AG09319 (cell line): ENCODE measurements at regions not wholly inside any gene's neighbourhood (a gene's known extent, or its start where the extent isn't known, plus 50 kb on each side); places are given as distances from the start of the nearest gene placed in this dataset.

Source experiments
- DNase-seq: peaks from one replicate; pipeline ENCODE4 v3.0.0-alpha.2; 2010; ENCODE audit warnings: low read depth; ENCODE audit errors: extremely low read depth
- CTCF ChIP-seq: IDR thresholded peaks from 2 replicates; pipeline ENCODE4 v1.5.1; 2011; ENCODE audit warnings: low read depth, mild to moderate bottlenecking, inconsistent platforms, low read length, moderate library complexity

DNA sequence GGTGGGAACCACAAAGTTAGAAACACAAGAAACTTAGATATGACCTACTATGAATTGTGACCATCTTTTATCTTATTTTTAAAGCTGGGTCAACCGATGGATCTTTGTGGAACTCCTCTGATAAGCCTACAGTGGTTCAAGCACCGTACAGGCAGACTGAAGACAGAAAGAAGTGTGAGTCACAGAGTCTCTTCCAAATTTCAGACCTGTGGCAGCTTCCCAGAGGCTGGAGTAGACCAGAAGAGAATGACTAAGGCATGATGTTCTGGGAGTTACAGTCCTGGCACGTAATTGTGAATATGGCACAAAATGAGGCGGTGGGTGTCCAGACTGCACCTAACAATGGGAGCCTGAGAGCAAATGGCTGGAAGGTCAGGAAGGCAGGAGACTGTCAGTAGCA is 70.0 kb downstream of the LMO4 start:
- no peak for DNase-seq
- no peak for TF ChIP-seq CTCF

- no peak for TF ChIP-seq CTCF
- no peak for DNase-seq
These were observed 70.6 kb downstream of the LMO4 start for GRCh38 chr1:87399264-87399663.

GRCh38 chr1:87399701-87400100 is 71.0 kb downstream of the LMO4 start:
- no peak for TF ChIP-seq CTCF
- DNase-seq = no peak

GRCh38 chr1:87400813-87401212 is 72.1 kb downstream of the LMO4 start:
- no peak for DNase-seq
- TF ChIP-seq CTCF = no peak

DNA sequence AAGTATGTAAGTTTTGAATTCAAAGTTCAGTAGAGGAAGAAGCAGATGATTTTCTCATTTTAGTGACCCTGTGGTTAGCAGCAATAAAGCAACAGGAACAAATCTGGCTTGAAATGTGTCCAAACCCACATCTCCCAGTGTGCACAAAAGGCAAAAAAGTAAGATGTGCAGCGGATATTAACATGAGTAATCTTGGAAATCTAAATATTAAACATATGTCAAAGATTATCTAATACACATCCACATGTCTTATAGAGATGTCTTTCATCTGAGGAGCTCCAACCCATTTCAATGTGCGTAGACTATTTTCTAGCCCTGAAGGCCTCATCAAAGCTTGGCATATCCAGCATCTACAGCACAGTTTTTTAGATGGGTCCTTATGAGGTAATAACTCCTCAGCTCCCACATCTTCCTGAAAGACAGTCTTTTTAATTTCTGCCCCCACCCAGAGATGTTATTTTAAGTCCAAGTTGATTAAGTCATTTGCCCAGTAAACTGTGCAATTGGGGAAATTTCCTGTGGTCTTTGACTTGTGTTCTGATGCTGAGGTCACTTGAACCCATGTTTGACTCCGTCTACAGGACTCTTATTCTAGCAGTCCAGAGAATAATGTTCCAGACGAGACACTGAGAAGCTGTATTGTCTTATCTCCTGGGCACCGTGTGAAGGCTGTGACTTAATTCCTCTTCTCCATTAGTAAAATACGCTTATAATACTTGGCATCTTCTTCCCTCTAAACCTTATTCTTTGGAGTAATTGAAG is 73.7 kb downstream of the LMO4 start:
- no peak for TF ChIP-seq CTCF
- peak; percentile 62 for DNase-seq

GRCh38 chr1:87403061-87403820 is 74.6 kb downstream of the LMO4 start:
- no peak for DNase-seq
- TF ChIP-seq CTCF = no peak

DNA sequence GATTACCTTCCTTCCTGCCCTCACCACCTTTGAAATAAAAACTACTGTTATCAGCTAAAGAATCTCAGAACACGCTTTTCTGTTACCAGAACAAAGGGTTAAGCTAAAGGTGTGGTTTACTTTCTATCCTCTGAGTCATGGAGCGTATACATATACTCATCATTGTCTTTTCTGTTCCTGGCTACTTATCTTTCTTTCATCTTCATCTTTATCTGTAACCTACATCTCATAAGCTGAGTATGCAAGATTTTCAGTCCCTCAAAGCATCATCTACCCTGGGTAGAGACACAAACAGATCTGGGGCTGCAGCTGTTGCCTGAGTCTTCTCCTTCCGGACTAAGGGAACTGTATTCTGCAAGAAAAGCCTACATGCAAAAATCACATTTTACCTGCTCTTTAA is 75.6 kb downstream of the LMO4 start:
- no peak for DNase-seq
- no peak for TF ChIP-seq CTCF
